Esophagus squamous epithelium (tissue), 5 donors: ENCODE measurements at regions not wholly inside any gene's neighbourhood (a gene's known extent, or its start where the extent isn't known, plus 50 kb on each side); places are given as distances from the start of the nearest gene placed in this dataset.

ENCODE experiments used
- DNase-seq: peaks from one replicate; lab custom pipeline; 2025; lab: John Stamatoyannopoulos, UW
- H3K27ac ChIP-seq, 4 donors: fragments of 200-600 bp; sonication (generic); one replicate each; pipeline ENCODE4 v1.5.1; 2016 to 2019; ENCODE audit warnings: mild to moderate bottlenecking in 1 of 4
- H3K27me3 ChIP-seq, 4 donors: fragments of 200-600 bp; sonication (generic); 1 replicate in 3 of 4; 2 replicates in 1 of 4; pipeline versions ENCODE4 v1.5.1 to v1.6.0; 2017 to 2021; ENCODE audit warnings: antibody characterized with exemption in 1 of 4
- H3K36me3 ChIP-seq, 3 donors: fragments of 200-600 bp; sonication (generic); one replicate each; pipeline ENCODE4 v1.5.1; 2016 to 2019
- H3K4me1 ChIP-seq, 3 donors: fragments of 200-600 bp; sonication (generic); one replicate each; pipeline ENCODE4 v1.5.1; 2017 to 2019
- H3K4me3 ChIP-seq, 4 donors: fragments of 200-600 bp; sonication (generic); 1 replicate in 3 of 4; 2 replicates in 1 of 4; pipeline ENCODE4 v1.5.1; 2016 to 2019; ENCODE audit warnings: mild to moderate bottlenecking in 2 of 4, moderate library complexity in 1 of 4
- H3K9me3 ChIP-seq, 3 donors: fragments of 200-600 bp; sonication (generic); one replicate each; pipeline ENCODE4 v1.5.1; 2016 to 2019
- CTCF ChIP-seq, 6 experiments: fragments of 450-650 bp in 4 of 6; fragments of 200-600 bp in 2 of 6; sonication (generic) in 2 of 6; IDR thresholded peaks; one replicate each; pipeline ENCODE4 v1.5.1; 2016 to 2019; ENCODE audit warnings: antibody characterized with exemption in 6 of 6, mild to moderate bottlenecking in 4 of 6, moderate library complexity in 4 of 6
- POLR2A ChIP-seq, 4 donors: fragments of 450-650 bp; IDR thresholded peaks; one replicate each; pipeline ENCODE4 v1.6.1; 2017; ENCODE audit warnings: antibody characterized with exemption in 4 of 4, mild to moderate bottlenecking in 4 of 4, moderate library complexity in 3 of 4
- WGBS, 2 donors: methylation state at CpG; one replicate each; pipeline ENCODE4 v1.1.5; 2018; 5-methylcytosine and 5-hydroxymethylcytosine counted together
- intact Hi-C: fragments of 100-400 bp; cut with DNase I; formaldehyde crosslinking; loops from one replicate; pipeline ENCODE4 v1.15.0; 2022
- donor health status: DM: yes; HTN: yes; CAD: no.

DNA sequence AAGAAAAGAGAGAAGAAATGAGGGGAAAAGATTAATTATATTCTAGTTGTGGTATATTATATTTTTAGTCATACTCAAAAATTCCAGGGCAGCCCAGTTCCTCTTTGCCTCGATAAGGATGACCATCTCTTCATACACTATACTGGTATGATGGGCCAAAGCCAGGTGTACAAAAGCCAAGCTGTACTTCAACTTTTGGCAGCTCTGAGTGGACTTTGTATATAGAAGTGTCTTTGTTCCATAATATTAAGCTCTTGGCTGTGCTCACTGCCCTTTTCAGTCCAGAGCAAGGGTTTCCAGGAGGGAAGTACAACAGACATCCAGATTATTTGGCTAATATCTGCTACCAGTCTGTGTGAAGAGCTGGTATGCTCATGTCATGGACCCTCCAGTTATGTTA, 934.3 kb upstream of the CDH10 start:
- Histone ChIP-seq H3K4me1 (no peaks in the 10 kb centered on the region), H3K27ac (no peak overlapping the region), H3K4me3 (no peak overlapping the region), H3K27me3 (no peaks in the 10 kb centered on the region), H3K9me3 (no peaks in the 10 kb centered on the region), H3K36me3 (no peaks in the 10 kb centered on the region)
- no peak for TF ChIP-seq POLR2A (IDR thresholded peaks at IDR 0.05)
- TF ChIP-seq CTCF (IDR thresholded peaks at IDR 0.05), result no peak
- no peak for DNase-seq
- intact Hi-C loops, result no loop called here
- WGBS, 2 donors, result 39 to 52% methylated on average over 1 of the region's 1 CpG

GRCh38 chr5:25573691-25574090, 928.9 kb upstream of the CDH10 start:
- no peak for DNase-seq
- Histone ChIP-seq H3K27me3 (no peaks in the 10 kb centered on the region), H3K36me3 (no peaks in the 10 kb centered on the region), H3K27ac (no peak overlapping the region), H3K4me3 (no peak overlapping the region), H3K4me1 (no peaks in the 10 kb centered on the region), H3K9me3 (peaks cover 0 to 7% (median 6%) of the 10 kb centered on the region in 3 donors)
- 27 to 53% methylated on average over 2 of the region's 2 CpGs for WGBS, 2 donors
- no peak for TF ChIP-seq CTCF (IDR thresholded peaks at IDR 0.05)
- no peak for TF ChIP-seq POLR2A (IDR thresholded peaks at IDR 0.05)
- intact Hi-C loops, result no loop called here

DNA sequence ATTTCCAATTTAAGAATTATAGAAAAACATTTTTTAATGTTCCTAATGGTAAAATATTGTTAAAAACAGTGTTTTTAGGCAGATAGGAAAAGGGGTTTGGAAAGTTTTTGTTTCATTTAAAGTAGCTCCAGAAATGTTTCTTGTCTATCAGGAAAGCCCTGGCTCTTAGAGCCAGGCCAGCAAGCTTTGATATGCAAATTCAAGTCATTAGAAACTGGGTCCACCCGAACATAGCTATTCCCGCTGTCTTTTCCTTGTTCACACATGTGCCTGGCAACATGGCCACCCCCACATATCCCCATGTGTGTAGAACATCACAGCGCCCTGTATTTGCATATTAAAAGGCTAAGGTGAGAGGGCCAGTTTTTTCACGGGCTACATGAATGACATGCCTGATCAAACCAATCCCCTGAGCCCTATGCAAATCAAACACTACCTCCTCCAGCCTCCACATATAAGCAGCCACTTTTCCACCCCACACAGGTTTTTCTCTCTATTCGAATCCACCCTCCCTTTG, 925.3 kb upstream of the CDH10 start:
- TF ChIP-seq POLR2A (IDR thresholded peaks at IDR 0.05) (no peak), CTCF (IDR thresholded peaks at IDR 0.05) (no peak)
- Histone ChIP-seq H3K36me3 (no peaks in the 10 kb centered on the region), H3K4me3 (no peak overlapping the region), H3K27ac (no peak overlapping the region), H3K9me3 (peaks cover 0 to 21% (median 7%) of the 10 kb centered on the region in 3 donors), H3K27me3 (no peaks in the 10 kb centered on the region), H3K4me1 (no peaks in the 10 kb centered on the region)
- DNase-seq, result no peak
- WGBS, 2 donors, result 64 to 77% methylated on average over 5 of the region's 5 CpGs
- intact Hi-C loops, result no loop called here

DNA sequence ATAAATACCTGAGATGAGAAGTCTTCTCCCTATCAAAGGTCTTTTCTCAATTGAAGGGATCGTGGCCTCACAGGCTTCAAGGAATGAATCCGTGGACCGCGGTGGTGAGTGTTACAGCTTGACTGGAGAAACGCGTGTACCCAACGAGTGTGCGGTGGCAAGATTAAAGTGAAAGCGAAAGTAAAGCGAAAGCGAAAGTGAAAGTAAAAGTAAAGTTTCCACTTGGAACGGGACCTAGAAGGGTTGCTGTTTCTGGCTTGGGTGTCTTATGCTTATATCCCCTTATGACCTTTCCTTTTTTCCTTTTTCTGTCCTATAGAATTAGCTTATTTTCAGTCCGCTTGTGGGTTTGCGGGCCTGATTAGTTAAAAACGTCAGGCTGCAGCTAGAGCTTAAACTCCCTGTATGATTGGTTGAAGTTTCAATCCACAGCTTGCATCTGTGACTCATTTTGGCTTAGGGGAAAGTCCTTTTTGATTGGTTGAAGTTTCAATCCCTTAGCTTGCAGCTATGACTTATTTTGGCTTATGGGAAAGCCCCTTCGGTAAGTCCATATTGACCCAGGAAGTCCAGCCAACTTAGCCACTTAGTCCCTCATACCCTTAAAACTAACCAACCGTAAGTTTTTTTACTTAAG, 924.3 kb upstream of the CDH10 start:
- H3K9me3 ChIP-seq, result peaks cover 0 to 21% (median 7%) of the 10 kb centered on the region in 3 donors
- H3K36me3 ChIP-seq, result no peaks in the 10 kb centered on the region
- no peak for DNase-seq
- no peak overlapping the region for H3K27ac ChIP-seq
- TF ChIP-seq CTCF (IDR thresholded peaks at IDR 0.05) (no peak), POLR2A (IDR thresholded peaks at IDR 0.05) (no peak)
- H3K4me3 ChIP-seq, result no peak overlapping the region
- intact Hi-C loops, result no loop called here
- 89 to 93% methylated on average over 17 of the region's 17 CpGs for WGBS, 2 donors
- H3K27me3 ChIP-seq, result no peaks in the 10 kb centered on the region
- H3K4me1 ChIP-seq, result no peaks in the 10 kb centered on the region

DNA sequence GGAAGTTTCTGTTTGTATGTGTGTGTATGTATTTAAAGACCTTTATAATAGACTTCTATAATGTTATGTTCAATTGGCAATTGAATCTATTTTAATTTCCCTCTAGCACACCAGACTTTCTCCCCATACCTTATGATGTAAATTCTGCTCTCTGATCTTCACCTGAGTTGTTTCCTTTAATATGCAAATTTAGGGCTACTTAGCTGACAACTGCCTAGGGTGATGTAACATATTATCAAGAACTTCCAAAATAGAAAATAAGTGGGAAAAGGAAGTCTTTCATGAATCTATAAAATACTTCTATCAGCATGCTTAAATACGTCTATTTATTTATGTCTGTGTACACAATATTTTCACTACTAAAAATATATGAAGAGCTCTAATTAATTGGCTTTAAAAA, 923.5 kb upstream of the CDH10 start:
- WGBS, 2 donors, result 81 to 89% methylated on average over 1 of the region's 1 CpG
- H3K36me3 ChIP-seq, result no peaks in the 10 kb centered on the region
- DNase-seq, result no peak
- intact Hi-C loops, result no loop called here
- no peaks in the 10 kb centered on the region for H3K4me1 ChIP-seq
- H3K9me3 ChIP-seq, result peaks cover 0 to 23% (median 12%) of the 10 kb centered on the region in 3 donors
- no peak overlapping the region for H3K27ac ChIP-seq
- no peaks in the 10 kb centered on the region for H3K27me3 ChIP-seq
- no peak for TF ChIP-seq POLR2A (IDR thresholded peaks at IDR 0.05)
- TF ChIP-seq CTCF (IDR thresholded peaks at IDR 0.05), result no peak
- no peak overlapping the region for H3K4me3 ChIP-seq
